Adrenal gland (tissue), 5 donors: ENCODE measurements at regions not wholly inside any gene's neighbourhood (a gene's known extent, or its start where the extent isn't known, plus 50 kb on each side); places are given as distances from the start of the nearest gene placed in this dataset.

Experiments
- CTCF ChIP-seq, 6 experiments: fragments of 450-650 bp in 4 of 6; fragments of 200-600 bp in 2 of 6; sonication (generic) in 1 of 6; IDR thresholded peaks; 1 replicate in 5 of 6; 2 replicates in 1 of 6; pipeline versions ENCODE4 v1.5.1 to v1.8.0; 2016 to 2021; ENCODE audit warnings: antibody characterized with exemption in 6 of 6, mild to moderate bottlenecking in 2 of 6, moderate library complexity in 1 of 6
- POLR2A ChIP-seq, 2 donors: fragments of 450-650 bp; IDR thresholded peaks; one replicate each; pipeline ENCODE4 v1.6.1; 2017; ENCODE audit warnings: antibody characterized with exemption in 2 of 2, mild to moderate bottlenecking in 2 of 2, moderate library complexity in 1 of 2
- donor health status: DM: no; HTN: no; CAD: no.

GRCh38 chr6:214428-214827, 77.9 kb upstream of the DUSP22 start:
- no peak for TF ChIP-seq CTCF (IDR thresholded peaks at IDR 0.05)
- no peak for TF ChIP-seq POLR2A (IDR thresholded peaks at IDR 0.05)
